GM08714 (cell line): ENCODE measurements at regions not wholly inside any gene's neighbourhood (a gene's known extent, or its start where the extent isn't known, plus 50 kb on each side); places are given as distances from the start of the nearest gene placed in this dataset.

Experiments
- H3K4me3 ChIP-seq: fragments of 200-500 bp; sonication (Bioruptor generic); 2 replicates; pipeline ENCODE4 v1.5.1; 2014; ENCODE audit warnings: mild to moderate bottlenecking, low read length, inconsistent platforms
- ZNF274 ChIP-seq: IDR thresholded peaks from 2 replicates; pipeline ENCODE4 v1.6.1; 2012; ENCODE audit warnings: mild to moderate bottlenecking, low read depth, low read length

- TF ChIP-seq ZNF274: no peak
- H3K4me3 ChIP-seq: no peak overlapping the region
These were observed 174.1 kb upstream of the EEA1 start for GRCh38 chr12:93103154-93103553.

GRCh38 chr12:93104535-93104934 lies 175.4 kb upstream of the EEA1 start:
- H3K4me3 ChIP-seq: no peak overlapping the region

GRCh38 chr12:93106910-93107309 lies 177.8 kb upstream of the EEA1 start:
- no peak overlapping the region for H3K4me3 ChIP-seq
- TF ChIP-seq ZNF274: no peak

More at GRCh38 chr12:93104535-93104934, 175.4 kb upstream of the EEA1 start:
- TF ChIP-seq ZNF274: no peak

GRCh38 chr12:93107514-93108312 lies 178.6 kb upstream of the EEA1 start:
- TF ChIP-seq ZNF274: no peak
- H3K4me3 ChIP-seq: no peak overlapping the region

- H3K4me3 ChIP-seq: no peak overlapping the region
- TF ChIP-seq ZNF274: no peak
These were observed 179.9 kb upstream of the EEA1 start for GRCh38 chr12:93108985-93109384.

- TF ChIP-seq ZNF274: no peak
- no peak overlapping the region for H3K4me3 ChIP-seq
These were observed 180.6 kb upstream of the EEA1 start for GRCh38 chr12:93109551-93110203.

- no peak overlapping the region for H3K4me3 ChIP-seq
- no peak for TF ChIP-seq ZNF274
These were observed 182.7 kb upstream of the EEA1 start for GRCh38 chr12:93111773-93112172.

GRCh38 chr12:93113317-93114006 lies 184.4 kb upstream of the EEA1 start:
- no peak overlapping the region for H3K4me3 ChIP-seq
- TF ChIP-seq ZNF274: no peak

GRCh38 chr12:93115198-93115601 lies 186.1 kb upstream of the EEA1 start:
- no peak for TF ChIP-seq ZNF274
- no peak overlapping the region for H3K4me3 ChIP-seq

GRCh38 chr12:93115646-93116045 lies 186.6 kb upstream of the EEA1 start:
- H3K4me3 ChIP-seq: no peak overlapping the region
- TF ChIP-seq ZNF274: no peak

GRCh38 chr12:93116632-93117031 lies 187.5 kb upstream of the EEA1 start:
- no peak for TF ChIP-seq ZNF274
- H3K4me3 ChIP-seq: no peak overlapping the region

GRCh38 chr12:93121729-93122488 lies 192.8 kb upstream of the EEA1 start:
- no peak overlapping the region for H3K4me3 ChIP-seq
- TF ChIP-seq ZNF274: no peak

- no peak for TF ChIP-seq ZNF274
- H3K4me3 ChIP-seq: no peak overlapping the region
These were observed 193.5 kb upstream of the EEA1 start for GRCh38 chr12:93122569-93123091.

- no peak for TF ChIP-seq ZNF274
- no peak overlapping the region for H3K4me3 ChIP-seq
These were observed 196.0 kb upstream of the EEA1 start for GRCh38 chr12:93125126-93125525.
